Thoracic aorta (tissue), 2 donors: ENCODE measurements at regions not wholly inside any gene's neighbourhood (a gene's known extent, or its start where the extent isn't known, plus 50 kb on each side); places are given as distances from the start of the nearest gene placed in this dataset.

ENCODE experiments used
- ATAC-seq: fragments of 150-250 bp; one replicate; pipeline ENCODE4 v1.8.0; 2017; ENCODE audit warnings: low read depth; ENCODE audit not compliant: insufficient number of reproducible peaks, low FRiP score
- DNase-seq: peaks from one replicate; pipeline ENCODE4 v3.0.0-alpha.2; 2020; ENCODE audit warnings: low spot score
- H3K27ac ChIP-seq, 2 donors: fragments of 200-600 bp; sonication (generic); 1 replicate in 1 of 2; 2 replicates in 1 of 2; pipeline ENCODE4 v1.5.1; 2016; ENCODE audit warnings: mild to moderate bottlenecking in 2 of 2, moderate library complexity in 2 of 2
- H3K27me3 ChIP-seq: fragments of 200-600 bp; sonication (generic); replicated peaks from 2 replicates; pipeline ENCODE4 v1.6.0; 2016; ENCODE audit warnings: mild to moderate bottlenecking; ENCODE audit not compliant: insufficient read depth
- H3K36me3 ChIP-seq: fragments of 200-600 bp; sonication (generic); one replicate; pipeline ENCODE4 v1.5.1; 2016
- H3K4me1 ChIP-seq, 2 donors: fragments of 200-600 bp; sonication (generic); 1 replicate in 1 of 2; 2 replicates in 1 of 2; pipeline versions ENCODE4 v1.5.1 to v1.6.0; 2016; ENCODE audit warnings: low read depth in 2 of 2, mild to moderate bottlenecking in 1 of 2; ENCODE audit not compliant: control insufficient read depth in 1 of 2
- H3K4me3 ChIP-seq: fragments of 200-600 bp; sonication (generic); 2 replicates; pipeline ENCODE4 v1.5.1; 2016; ENCODE audit warnings: mild to moderate bottlenecking
- H3K9me3 ChIP-seq: fragments of 200-600 bp; sonication (generic); 2 replicates; pipeline ENCODE4 v1.5.1; 2016
- CTCF ChIP-seq: fragments of 200-600 bp; sonication (generic); IDR thresholded peaks from one replicate; pipeline ENCODE4 v1.5.1; 2019; ENCODE audit warnings: antibody characterized with exemption

GRCh38 chr11:45724153-45724552 lies 58.7 kb upstream of the CHST1 start:
- Histone ChIP-seq H3K4me3 (no peak overlapping the region), H3K4me1 (no peaks in the 10 kb centered on the region), H3K9me3 (no peaks in the 10 kb centered on the region), H3K27ac (no peak overlapping the region), H3K36me3 (no peaks in the 10 kb centered on the region), H3K27me3 (no peaks in the 10 kb centered on the region)
- ATAC-seq (no peak), DNase-seq (no peak)
- TF ChIP-seq CTCF: no peak

DNA sequence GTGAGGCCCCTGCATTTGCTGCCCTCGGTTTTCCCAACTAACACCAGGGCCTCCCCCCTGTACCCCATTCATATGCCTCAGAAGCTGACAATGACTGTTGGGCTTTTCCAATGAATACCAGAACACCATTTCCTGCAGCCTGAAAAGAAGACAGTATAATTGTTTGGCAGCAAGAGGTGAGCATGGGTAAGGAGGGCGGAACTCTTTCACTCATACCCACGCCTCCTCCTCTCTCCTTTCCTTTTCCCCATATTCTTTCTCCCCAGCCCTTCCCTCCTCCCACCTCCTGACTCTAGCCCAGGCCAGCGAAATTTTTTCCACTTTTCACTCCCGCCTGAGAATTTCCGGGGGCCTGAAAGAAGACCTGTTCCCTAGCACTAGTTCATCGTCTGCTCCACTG lies 58.0 kb upstream of the CHST1 start:
- H3K27ac ChIP-seq: no peak overlapping the region
- H3K36me3 ChIP-seq: no peaks in the 10 kb centered on the region
- TF ChIP-seq CTCF: no peak
- H3K9me3 ChIP-seq: no peaks in the 10 kb centered on the region
- H3K4me3 ChIP-seq: no peak overlapping the region
- no peaks in the 10 kb centered on the region for H3K27me3 ChIP-seq
- no peaks in the 10 kb centered on the region for H3K4me1 ChIP-seq
- ATAC-seq: no peak
- no peak for DNase-seq

DNA sequence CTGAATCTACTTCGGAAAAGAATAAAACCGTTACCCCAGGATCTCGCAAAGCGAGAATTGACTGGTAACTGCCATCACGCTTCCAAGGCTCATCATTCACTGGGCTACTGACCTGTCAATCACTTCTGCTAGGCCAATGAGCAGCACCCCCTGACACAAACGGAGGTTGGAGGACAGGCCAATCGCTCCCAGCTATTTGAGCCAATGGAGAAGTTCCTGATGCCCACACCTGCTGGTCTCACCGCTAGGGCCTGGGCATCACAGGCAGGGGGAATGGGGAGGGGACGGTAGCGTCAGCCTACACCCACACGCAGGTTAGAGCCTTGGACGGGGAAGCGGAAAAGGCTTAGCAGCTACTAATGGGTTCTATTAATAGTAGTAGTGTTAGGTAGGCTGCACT lies 56.7 kb upstream of the CHST1 start:
- no peaks in the 10 kb centered on the region for H3K4me1 ChIP-seq
- ATAC-seq: no peak
- no peaks in the 10 kb centered on the region for H3K27me3 ChIP-seq
- no peak overlapping the region for H3K27ac ChIP-seq
- H3K36me3 ChIP-seq: no peaks in the 10 kb centered on the region
- no peak for DNase-seq
- TF ChIP-seq CTCF: no peak
- no peaks in the 10 kb centered on the region for H3K9me3 ChIP-seq
- no peak overlapping the region for H3K4me3 ChIP-seq

- no peak for TF ChIP-seq CTCF
- Histone ChIP-seq H3K4me3 (no peak overlapping the region), H3K9me3 (no peaks in the 10 kb centered on the region), H3K27ac (no peak overlapping the region), H3K27me3 (no peaks in the 10 kb centered on the region), H3K4me1 (no peaks in the 10 kb centered on the region), H3K36me3 (no peaks in the 10 kb centered on the region)
- ATAC-seq (no peak), DNase-seq (no peak)
These were observed 52.1 kb upstream of the CHST1 start for GRCh38 chr11:45717526-45717925.

GRCh38 chr11:45715418-45715817 lies 50.0 kb upstream of the CHST1 start:
- Histone ChIP-seq H3K36me3 (no peaks in the 10 kb centered on the region), H3K27me3 (no peaks in the 10 kb centered on the region), H3K4me1 (no peaks in the 10 kb centered on the region), H3K27ac (no peak overlapping the region), H3K4me3 (no peak overlapping the region), H3K9me3 (no peaks in the 10 kb centered on the region)
- no peak for DNase-seq
- ATAC-seq: no peak
- TF ChIP-seq CTCF: no peak
